Transverse colon (tissue), 4 donors: ENCODE measurements at regions not wholly inside any gene's neighbourhood (a gene's known extent, or its start where the extent isn't known, plus 50 kb on each side); places are given as distances from the start of the nearest gene placed in this dataset.

Experiments
- EP300 ChIP-seq: sonication (generic); formaldehyde crosslinking; IDR thresholded peaks from one replicate; pipeline ENCODE4 v1.6.1; 2017; ENCODE audit warnings: antibody characterized with exemption, low read depth
- POLR2A ChIP-seq: fragments of 450-650 bp; IDR thresholded peaks from one replicate; pipeline ENCODE4 v1.6.1; 2016; ENCODE audit warnings: antibody characterized with exemption, mild to moderate bottlenecking, moderate library complexity
- POLR2AphosphoS5 ChIP-seq, 3 donors: sonication (generic); formaldehyde crosslinking; IDR thresholded peaks; one replicate each; pipeline ENCODE4 v1.6.1; 2016; ENCODE audit warnings: antibody characterized with exemption in 3 of 3
- TF ChIP-seq, protein P1 (sequence below), 5 experiments: fragments of 200-600 bp in 3 of 5; fragments of 450-650 bp in 2 of 5; sonication (generic) in 3 of 5; IDR thresholded peaks; 1 replicate in 2 of 5; 2 replicates in 3 of 5; pipeline ENCODE4 v1.5.1; 2016 to 2017; ENCODE audit warnings: antibody characterized with exemption in 5 of 5, inconsistent platforms in 3 of 5, mild to moderate bottlenecking in 2 of 5, moderate library complexity in 1 of 5

GRCh38 chr2:126761256-126761980 is 105.5 kb downstream of the GYPC start:
- TF ChIP-seq, protein P1, sequence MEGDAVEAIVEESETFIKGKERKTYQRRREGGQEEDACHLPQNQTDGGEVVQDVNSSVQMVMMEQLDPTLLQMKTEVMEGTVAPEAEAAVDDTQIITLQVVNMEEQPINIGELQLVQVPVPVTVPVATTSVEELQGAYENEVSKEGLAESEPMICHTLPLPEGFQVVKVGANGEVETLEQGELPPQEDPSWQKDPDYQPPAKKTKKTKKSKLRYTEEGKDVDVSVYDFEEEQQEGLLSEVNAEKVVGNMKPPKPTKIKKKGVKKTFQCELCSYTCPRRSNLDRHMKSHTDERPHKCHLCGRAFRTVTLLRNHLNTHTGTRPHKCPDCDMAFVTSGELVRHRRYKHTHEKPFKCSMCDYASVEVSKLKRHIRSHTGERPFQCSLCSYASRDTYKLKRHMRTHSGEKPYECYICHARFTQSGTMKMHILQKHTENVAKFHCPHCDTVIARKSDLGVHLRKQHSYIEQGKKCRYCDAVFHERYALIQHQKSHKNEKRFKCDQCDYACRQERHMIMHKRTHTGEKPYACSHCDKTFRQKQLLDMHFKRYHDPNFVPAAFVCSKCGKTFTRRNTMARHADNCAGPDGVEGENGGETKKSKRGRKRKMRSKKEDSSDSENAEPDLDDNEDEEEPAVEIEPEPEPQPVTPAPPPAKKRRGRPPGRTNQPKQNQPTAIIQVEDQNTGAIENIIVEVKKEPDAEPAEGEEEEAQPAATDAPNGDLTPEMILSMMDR (IDR thresholded peaks at IDR 0.05), result no peak
- TF ChIP-seq POLR2AphosphoS5 (IDR thresholded peaks at IDR 0.05), result no peak
- TF ChIP-seq POLR2A, result no peak
- TF ChIP-seq EP300, result no peak
